CD1c-positive myeloid dendritic cell (primary cell): ENCODE measurements at regions not wholly inside any gene's neighbourhood (a gene's known extent, or its start where the extent isn't known, plus 50 kb on each side); places are given as distances from the start of the nearest gene placed in this dataset.
"Not testable (repeated sequence)": the region's sequence is repeated elsewhere in the genome, so short reads cannot be mapped to it uniquely, and the experiment has no call there.

ENCODE experiments used
- DNase-seq: peaks from one replicate; pipeline ENCODE4 v3.0.0-alpha.2; 2016; ENCODE audit errors: extremely low spot score

GRCh38 chr2:61623747-61624146 lies 85.6 kb upstream of the XPO1 start:
- no peak for DNase-seq

GRCh38 chr2:61620244-61621159 lies 82.3 kb upstream of the XPO1 start:
- DNase-seq = no peak

DNA sequence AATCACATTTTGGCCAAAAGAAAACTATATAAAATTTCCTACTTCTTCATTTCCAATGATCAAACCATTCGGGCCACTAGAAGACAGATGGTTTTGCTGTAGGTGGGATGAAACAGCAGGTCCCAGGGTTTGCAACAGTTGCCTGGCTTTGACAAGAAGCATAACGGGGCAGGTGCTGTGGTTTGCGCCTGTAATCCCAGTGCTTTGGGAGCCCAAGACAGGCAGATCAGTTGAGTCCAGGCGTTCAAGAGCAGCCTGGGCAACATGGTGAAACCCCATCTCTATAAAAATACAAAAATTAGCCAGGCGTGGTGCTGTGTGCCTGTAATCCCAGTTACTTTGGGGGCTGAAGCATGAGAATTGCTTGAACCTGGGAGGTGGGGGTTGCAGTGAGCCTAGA lies 81.4 kb upstream of the XPO1 start:
- DNase-seq = no peak

- no peak for DNase-seq
Measured at GRCh38 chr2:61617610-61618009, 79.5 kb upstream of the XPO1 start.

- no peak for DNase-seq
Measured at GRCh38 chr2:61605245-61605644, 67.1 kb upstream of the XPO1 start.

- no peak for DNase-seq
Measured at GRCh38 chr2:61604433-61604832, 66.3 kb upstream of the XPO1 start.

GRCh38 chr2:61598515-61599156 lies 60.5 kb upstream of the XPO1 start:
- not testable (repeated sequence) for DNase-seq

GRCh38 chr2:61597300-61598289 lies 59.4 kb upstream of the XPO1 start:
- no peak for DNase-seq

- DNase-seq = not testable (repeated sequence)
Measured at GRCh38 chr2:61594201-61594600, 56.0 kb upstream of the XPO1 start.

GRCh38 chr2:61593648-61594047 lies 55.5 kb upstream of the XPO1 start:
- not testable (repeated sequence) for DNase-seq

GRCh38 chr2:61590214-61590613 lies 52.1 kb upstream of the XPO1 start:
- DNase-seq = no peak

DNA sequence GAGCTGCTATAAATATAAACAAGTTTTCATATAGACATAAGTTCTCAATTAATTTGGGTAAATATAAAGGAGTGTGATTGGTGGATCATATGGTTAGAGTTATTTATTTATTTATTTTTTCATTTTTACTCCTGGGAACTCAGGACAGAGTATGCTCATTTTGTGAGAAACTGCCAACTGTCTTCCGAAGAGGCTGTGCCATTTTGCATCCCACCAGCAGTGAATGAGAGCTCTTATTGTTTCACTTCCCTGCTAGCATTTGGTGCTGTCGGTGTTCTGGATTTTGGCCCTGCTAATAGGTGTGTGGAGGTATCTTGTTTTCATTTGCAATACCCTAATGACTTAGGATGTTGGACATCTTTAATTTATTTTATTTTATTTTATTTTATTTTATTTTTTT lies 50.4 kb upstream of the XPO1 start:
- no peak for DNase-seq
